Mucosa of descending colon (tissue), 3 donors: ENCODE measurements at regions not wholly inside any gene's neighbourhood (a gene's known extent, or its start where the extent isn't known, plus 50 kb on each side); places are given as distances from the start of the nearest gene placed in this dataset.

Experiments used
- ATAC-seq: fragments of 200-7000 bp; cut with Tn5 transposase; one replicate; pipeline ENCODE4 v1.9.1; 2020; ENCODE audit warnings: mild to moderate bottlenecking, moderate library complexity
- DNase-seq, 3 donors: peaks; one replicate each; pipeline ENCODE4 v3.0.0-alpha.2; 2020
- H3K36me3 ChIP-seq: fragments of 200-600 bp; one replicate; pipeline ENCODE4 v1.8.0; 2021; ENCODE audit warnings: low read depth, mild to moderate bottlenecking
- H3K4me1 ChIP-seq: fragments of 200-600 bp; one replicate; pipeline ENCODE4 v1.8.0; 2021; ENCODE audit warnings: low read depth, mild to moderate bottlenecking
- H3K4me3 ChIP-seq: fragments of 200-600 bp; one replicate; pipeline ENCODE4 v1.8.0; 2021; ENCODE audit warnings: mild to moderate bottlenecking
- H3K9me3 ChIP-seq: fragments of 200-600 bp; one replicate; pipeline ENCODE4 v1.8.0; 2021; ENCODE audit warnings: mild to moderate bottlenecking
- intact Hi-C, 2 donors: fragments of 100-400 bp; cut with DNase I in 1 of 2; cut with micrococcal nuclease in 1 of 2; formaldehyde crosslinking; loops; one replicate each; pipeline versions ENCODE4 v1.11.0 to v1.11.1; 2022; cut with DNase I, micrococcal nuclease
- TF ChIP-seq, protein P1 (sequence below): fragments of 200-600 bp; IDR thresholded peaks from one replicate; pipeline ENCODE4 v1.8.0; 2022; ENCODE audit warnings: antibody characterized with exemption, mild to moderate bottlenecking
- donor health status: DM: no; HTN: no; CAD: no; lungs with moderate emphysema.
- donor health status: DM: no; HTN: no; CAD: no.
- donor health status: DM: no; HTN: yes; CAD: no.

DNA sequence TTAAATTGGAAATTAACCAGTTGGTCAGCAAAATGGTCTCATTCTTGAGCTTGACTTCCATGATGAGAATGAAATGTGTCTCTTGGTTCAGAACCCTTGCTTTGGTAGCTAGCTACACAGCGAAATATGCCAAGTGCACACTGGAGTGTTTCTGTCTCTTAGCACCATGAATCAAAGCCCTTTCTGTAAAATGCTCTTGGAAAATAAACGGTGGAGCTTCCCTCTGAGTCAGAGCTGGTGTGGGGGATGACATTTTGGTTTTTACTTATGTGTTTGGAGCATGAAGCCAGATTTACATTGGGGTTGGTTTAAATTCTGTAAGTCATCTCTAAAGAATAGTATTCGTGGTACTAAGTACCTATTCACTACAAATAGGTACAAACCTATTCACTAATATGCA, 85.1 kb upstream of the NANOGP8 start:
- ATAC-seq: no peak
- TF ChIP-seq, protein P1, sequence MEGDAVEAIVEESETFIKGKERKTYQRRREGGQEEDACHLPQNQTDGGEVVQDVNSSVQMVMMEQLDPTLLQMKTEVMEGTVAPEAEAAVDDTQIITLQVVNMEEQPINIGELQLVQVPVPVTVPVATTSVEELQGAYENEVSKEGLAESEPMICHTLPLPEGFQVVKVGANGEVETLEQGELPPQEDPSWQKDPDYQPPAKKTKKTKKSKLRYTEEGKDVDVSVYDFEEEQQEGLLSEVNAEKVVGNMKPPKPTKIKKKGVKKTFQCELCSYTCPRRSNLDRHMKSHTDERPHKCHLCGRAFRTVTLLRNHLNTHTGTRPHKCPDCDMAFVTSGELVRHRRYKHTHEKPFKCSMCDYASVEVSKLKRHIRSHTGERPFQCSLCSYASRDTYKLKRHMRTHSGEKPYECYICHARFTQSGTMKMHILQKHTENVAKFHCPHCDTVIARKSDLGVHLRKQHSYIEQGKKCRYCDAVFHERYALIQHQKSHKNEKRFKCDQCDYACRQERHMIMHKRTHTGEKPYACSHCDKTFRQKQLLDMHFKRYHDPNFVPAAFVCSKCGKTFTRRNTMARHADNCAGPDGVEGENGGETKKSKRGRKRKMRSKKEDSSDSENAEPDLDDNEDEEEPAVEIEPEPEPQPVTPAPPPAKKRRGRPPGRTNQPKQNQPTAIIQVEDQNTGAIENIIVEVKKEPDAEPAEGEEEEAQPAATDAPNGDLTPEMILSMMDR: no peak
- no peak overlapping the region for H3K4me3 ChIP-seq
- no peaks in the 10 kb centered on the region for H3K4me1 ChIP-seq
- no peaks in the 10 kb centered on the region for H3K36me3 ChIP-seq
- H3K9me3 ChIP-seq: no peaks in the 10 kb centered on the region
- DNase-seq: no peak
- intact Hi-C loops: no loop called here

- ATAC-seq (no peak), DNase-seq (no peak)
- intact Hi-C loops: no loop called here
- Histone ChIP-seq H3K9me3 (no peaks in the 10 kb centered on the region), H3K4me1 (no peaks in the 10 kb centered on the region), H3K4me3 (no peak overlapping the region), H3K36me3 (no peaks in the 10 kb centered on the region)
- TF ChIP-seq, protein P1: no peak
These were observed 83.4 kb upstream of the NANOGP8 start for GRCh38 chr15:35168464-35168863.

GRCh38 chr15:35167675-35168074, 82.6 kb upstream of the NANOGP8 start:
- Histone ChIP-seq H3K9me3 (no peaks in the 10 kb centered on the region), H3K4me3 (no peak overlapping the region), H3K36me3 (no peaks in the 10 kb centered on the region), H3K4me1 (no peaks in the 10 kb centered on the region)
- no peak for ATAC-seq
- TF ChIP-seq, protein P1: no peak
- intact Hi-C loops: no loop called here
- DNase-seq: no peak

GRCh38 chr15:35166730-35167359, 81.8 kb upstream of the NANOGP8 start:
- DNase-seq (no peak), ATAC-seq (no peak)
- Histone ChIP-seq H3K36me3 (no peaks in the 10 kb centered on the region), H3K4me1 (no peaks in the 10 kb centered on the region), H3K9me3 (no peaks in the 10 kb centered on the region), H3K4me3 (no peak overlapping the region)
- TF ChIP-seq, protein P1: no peak
- intact Hi-C loops: no loop called here

- DNase-seq (no peak), ATAC-seq (no peak)
- intact Hi-C loops: no loop called here
- H3K4me3 ChIP-seq: no peak overlapping the region
- H3K36me3 ChIP-seq: no peaks in the 10 kb centered on the region
- H3K9me3 ChIP-seq: no peaks in the 10 kb centered on the region
- TF ChIP-seq, protein P1: no peak
- H3K4me1 ChIP-seq: no peaks in the 10 kb centered on the region
These were observed 76.6 kb upstream of the NANOGP8 start for GRCh38 chr15:35161694-35162093.

DNA sequence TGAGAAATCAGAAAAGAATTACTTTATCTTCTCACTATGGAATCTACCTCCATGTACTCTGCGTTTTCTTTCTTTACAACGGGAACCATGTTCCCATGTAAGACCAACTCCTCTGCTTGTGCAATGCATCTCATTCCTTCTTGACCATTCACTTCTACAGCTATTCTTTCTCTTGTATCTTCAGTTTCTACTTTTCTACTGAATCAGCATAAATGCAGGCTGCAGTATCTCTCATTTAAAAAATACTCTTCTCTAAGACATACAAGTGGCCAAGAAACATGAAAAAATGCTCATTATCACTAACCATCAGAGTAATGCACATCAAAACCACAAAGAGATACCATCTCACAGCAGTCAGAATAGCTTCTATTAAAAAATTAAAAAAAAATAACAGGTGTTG, 74.1 kb upstream of the NANOGP8 start:
- no peak for DNase-seq
- H3K36me3 ChIP-seq: no peaks in the 10 kb centered on the region
- H3K4me3 ChIP-seq: no peak overlapping the region
- ATAC-seq: no peak
- H3K9me3 ChIP-seq: no peaks in the 10 kb centered on the region
- TF ChIP-seq, protein P1: no peak
- intact Hi-C loops: no loop called here
- no peaks in the 10 kb centered on the region for H3K4me1 ChIP-seq
